GM23338 (cell line): ENCODE measurements at regions not wholly inside any gene's neighbourhood (a gene's known extent, or its start where the extent isn't known, plus 50 kb on each side); places are given as distances from the start of the nearest gene placed in this dataset.

Experiments
- EZH2 ChIP-seq: fragments of 200-600 bp; sonication (generic); IDR thresholded peaks from one replicate; pipeline ENCODE4 v1.8.0; 2017; ENCODE audit warnings: antibody characterized with exemption, mild to moderate bottlenecking, low read depth; ENCODE audit not compliant: unreplicated experiment
- NANOG ChIP-seq: IDR thresholded peaks from 2 replicates; pipeline ENCODE4 v1.6.1; 2016; ENCODE audit warnings: antibody characterized with exemption, borderline replicate concordance
- POLR2AphosphoS5 ChIP-seq: IDR thresholded peaks from 2 replicates; pipeline ENCODE4 v1.6.1; 2016; ENCODE audit warnings: antibody characterized with exemption, low read depth
- STAT1 ChIP-seq: IDR thresholded peaks from one replicate; pipeline ENCODE4 v1.6.1; 2016; ENCODE audit warnings: antibody characterized with exemption; ENCODE audit not compliant: unreplicated experiment
- ZNF114 ChIP-seq: fragments of 250-450 bp; sonication (Bioruptor Pico); IDR thresholded peaks from 2 replicates; pipeline ENCODE4 v1.5.0; 2020; ENCODE audit warnings: mild to moderate bottlenecking, moderate library complexity
- ZNF331 ChIP-seq: fragments of 250-450 bp; sonication (Bioruptor Pico); IDR thresholded peaks from 2 replicates; pipeline ENCODE4 v1.5.0; 2020; ENCODE audit warnings: low read depth, mild to moderate bottlenecking, moderate library complexity
- TF ChIP-seq, protein P1 (sequence below), 2 experiments: fragments of 200-600 bp in 1 of 2; sonication (generic) in 1 of 2; conservative IDR thresholded peaks; 2 replicates each; pipeline versions ENCODE4 v1.5.1 to v1.6.1; 2016 to 2017; ENCODE audit warnings: antibody characterized with exemption in 2 of 2, low read depth in 2 of 2, mild to moderate bottlenecking in 2 of 2, moderate library complexity in 1 of 2
- TF ChIP-seq, protein P2 (sequence below): IDR thresholded peaks from one replicate; pipeline ENCODE4 v1.6.1; 2018; ENCODE audit warnings: antibody characterized with exemption; ENCODE audit not compliant: unreplicated experiment
- TF ChIP-seq, protein P3 (sequence below): IDR thresholded peaks from 2 replicates; pipeline ENCODE4 v1.6.1; 2016; ENCODE audit warnings: antibody characterized with exemption

DNA sequence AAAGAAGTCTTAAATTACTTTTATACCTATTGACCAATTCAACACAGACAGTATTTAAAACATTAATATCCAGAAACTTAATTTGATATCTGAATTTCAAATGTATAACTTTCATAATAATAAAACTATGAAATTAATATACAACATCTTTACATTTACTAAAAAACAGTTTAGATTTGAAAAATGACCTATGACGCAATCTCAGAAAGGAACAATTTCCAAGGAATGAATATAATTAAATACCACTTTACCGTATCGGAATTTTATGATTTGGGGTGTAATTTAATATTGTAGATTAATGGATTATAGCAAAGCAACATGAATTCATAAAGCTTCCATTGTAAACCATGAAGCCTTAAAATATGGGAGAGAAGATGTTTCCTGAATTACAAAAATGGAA, 321.5 kb upstream of the TRPM3 start:
- TF ChIP-seq, protein P1, sequence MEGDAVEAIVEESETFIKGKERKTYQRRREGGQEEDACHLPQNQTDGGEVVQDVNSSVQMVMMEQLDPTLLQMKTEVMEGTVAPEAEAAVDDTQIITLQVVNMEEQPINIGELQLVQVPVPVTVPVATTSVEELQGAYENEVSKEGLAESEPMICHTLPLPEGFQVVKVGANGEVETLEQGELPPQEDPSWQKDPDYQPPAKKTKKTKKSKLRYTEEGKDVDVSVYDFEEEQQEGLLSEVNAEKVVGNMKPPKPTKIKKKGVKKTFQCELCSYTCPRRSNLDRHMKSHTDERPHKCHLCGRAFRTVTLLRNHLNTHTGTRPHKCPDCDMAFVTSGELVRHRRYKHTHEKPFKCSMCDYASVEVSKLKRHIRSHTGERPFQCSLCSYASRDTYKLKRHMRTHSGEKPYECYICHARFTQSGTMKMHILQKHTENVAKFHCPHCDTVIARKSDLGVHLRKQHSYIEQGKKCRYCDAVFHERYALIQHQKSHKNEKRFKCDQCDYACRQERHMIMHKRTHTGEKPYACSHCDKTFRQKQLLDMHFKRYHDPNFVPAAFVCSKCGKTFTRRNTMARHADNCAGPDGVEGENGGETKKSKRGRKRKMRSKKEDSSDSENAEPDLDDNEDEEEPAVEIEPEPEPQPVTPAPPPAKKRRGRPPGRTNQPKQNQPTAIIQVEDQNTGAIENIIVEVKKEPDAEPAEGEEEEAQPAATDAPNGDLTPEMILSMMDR (conservative IDR thresholded peaks at IDR 0.05; ENCODE audit: low read depth in 2 of 2): no peak
- no peak for TF ChIP-seq EZH2
- no peak for TF ChIP-seq NANOG
- TF ChIP-seq, protein P2, sequence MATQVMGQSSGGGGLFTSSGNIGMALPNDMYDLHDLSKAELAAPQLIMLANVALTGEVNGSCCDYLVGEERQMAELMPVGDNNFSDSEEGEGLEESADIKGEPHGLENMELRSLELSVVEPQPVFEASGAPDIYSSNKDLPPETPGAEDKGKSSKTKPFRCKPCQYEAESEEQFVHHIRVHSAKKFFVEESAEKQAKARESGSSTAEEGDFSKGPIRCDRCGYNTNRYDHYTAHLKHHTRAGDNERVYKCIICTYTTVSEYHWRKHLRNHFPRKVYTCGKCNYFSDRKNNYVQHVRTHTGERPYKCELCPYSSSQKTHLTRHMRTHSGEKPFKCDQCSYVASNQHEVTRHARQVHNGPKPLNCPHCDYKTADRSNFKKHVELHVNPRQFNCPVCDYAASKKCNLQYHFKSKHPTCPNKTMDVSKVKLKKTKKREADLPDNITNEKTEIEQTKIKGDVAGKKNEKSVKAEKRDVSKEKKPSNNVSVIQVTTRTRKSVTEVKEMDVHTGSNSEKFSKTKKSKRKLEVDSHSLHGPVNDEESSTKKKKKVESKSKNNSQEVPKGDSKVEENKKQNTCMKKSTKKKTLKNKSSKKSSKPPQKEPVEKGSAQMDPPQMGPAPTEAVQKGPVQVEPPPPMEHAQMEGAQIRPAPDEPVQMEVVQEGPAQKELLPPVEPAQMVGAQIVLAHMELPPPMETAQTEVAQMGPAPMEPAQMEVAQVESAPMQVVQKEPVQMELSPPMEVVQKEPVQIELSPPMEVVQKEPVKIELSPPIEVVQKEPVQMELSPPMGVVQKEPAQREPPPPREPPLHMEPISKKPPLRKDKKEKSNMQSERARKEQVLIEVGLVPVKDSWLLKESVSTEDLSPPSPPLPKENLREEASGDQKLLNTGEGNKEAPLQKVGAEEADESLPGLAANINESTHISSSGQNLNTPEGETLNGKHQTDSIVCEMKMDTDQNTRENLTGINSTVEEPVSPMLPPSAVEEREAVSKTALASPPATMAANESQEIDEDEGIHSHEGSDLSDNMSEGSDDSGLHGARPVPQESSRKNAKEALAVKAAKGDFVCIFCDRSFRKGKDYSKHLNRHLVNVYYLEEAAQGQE: no peak
- no peak for TF ChIP-seq ZNF331 (CRISPR knock-in tag)
- no peak for TF ChIP-seq POLR2AphosphoS5
- TF ChIP-seq, protein P3, sequence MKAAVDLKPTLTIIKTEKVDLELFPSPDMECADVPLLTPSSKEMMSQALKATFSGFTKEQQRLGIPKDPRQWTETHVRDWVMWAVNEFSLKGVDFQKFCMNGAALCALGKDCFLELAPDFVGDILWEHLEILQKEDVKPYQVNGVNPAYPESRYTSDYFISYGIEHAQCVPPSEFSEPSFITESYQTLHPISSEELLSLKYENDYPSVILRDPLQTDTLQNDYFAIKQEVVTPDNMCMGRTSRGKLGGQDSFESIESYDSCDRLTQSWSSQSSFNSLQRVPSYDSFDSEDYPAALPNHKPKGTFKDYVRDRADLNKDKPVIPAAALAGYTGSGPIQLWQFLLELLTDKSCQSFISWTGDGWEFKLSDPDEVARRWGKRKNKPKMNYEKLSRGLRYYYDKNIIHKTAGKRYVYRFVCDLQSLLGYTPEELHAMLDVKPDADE: no peak
- TF ChIP-seq ZNF114 (CRISPR knock-in tag): no peak
- no peak for TF ChIP-seq STAT1
